HEK293T (cell line): ENCODE measurements at regions not wholly inside any gene's neighbourhood (a gene's known extent, or its start where the extent isn't known, plus 50 kb on each side); places are given as distances from the start of the nearest gene placed in this dataset.

Source experiments
- HDGF ChIP-seq: fragments of 450-650 bp; IDR thresholded peaks from 2 replicates; pipeline ENCODE4 v1.6.1; 2017; ENCODE audit warnings: antibody characterized with exemption, borderline replicate concordance
- SUZ12 ChIP-seq: fragments of 450-650 bp; IDR thresholded peaks from 2 replicates; pipeline ENCODE4 v1.6.1; 2016; ENCODE audit warnings: mild to moderate bottlenecking
- TARDBP ChIP-seq: fragments of 450-650 bp; IDR thresholded peaks from 2 replicates; pipeline ENCODE4 v1.6.1; 2016

DNA sequence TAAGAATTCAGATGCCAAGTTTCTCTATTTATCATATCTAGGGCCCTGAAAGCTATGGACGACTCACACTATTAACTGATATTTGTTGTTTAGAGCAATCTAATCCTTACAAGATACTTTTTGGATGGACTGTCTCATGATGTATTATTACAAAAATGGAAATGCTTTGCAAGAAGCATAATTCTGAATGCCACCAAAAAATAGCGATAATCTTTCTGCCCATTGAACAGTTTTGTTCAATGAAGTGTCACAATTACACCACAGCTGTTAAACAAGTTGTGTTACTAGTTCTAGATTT, 460.4 kb upstream of the JARID2 start:
- no peak for TF ChIP-seq TARDBP
- no peak for TF ChIP-seq HDGF
- TF ChIP-seq SUZ12, result no peak
